OCI-LY7 (cell line): ENCODE measurements at regions not wholly inside any gene's neighbourhood (a gene's known extent, or its start where the extent isn't known, plus 50 kb on each side); places are given as distances from the start of the nearest gene placed in this dataset.

Experiments used
- BruUV-seq: library from RNA; stranded (reverse); fragments of 400-500 nt; replicated peaks from 2 replicates; lab custom pipeline; 2021; lab: Mats Ljungman, UMichigan
- CTCF ChIA-PET: fragments of 300-600 bp; sonication (Branson Sonifier 250); formaldehyde crosslinking; loops from one replicate; lab custom pipeline; 2022; ENCODE audit warnings: antibody characterized with exemption; ENCODE audit not compliant: unreplicated experiment; lab: Charles Lee
- POLR2A ChIA-PET: fragments of 300-600 bp; sonication (Branson Sonifier 250); formaldehyde crosslinking; loops from one replicate; lab custom pipeline; 2022; ENCODE audit warnings: antibody characterized with exemption; lab: Charles Lee
- DNase-seq: peaks from one replicate; pipeline ENCODE4 v3.0.0-alpha.2; 2015; ENCODE audit warnings: low spot score
- H2AFZ ChIP-seq: fragments of 200-600 bp; sonication (generic), shearing (Covaris generic); 2 replicates; pipeline ENCODE4 v1.6.1; 2014; ENCODE audit warnings: mild to moderate bottlenecking, antibody characterized with exemption, low read length, moderate library complexity
- H3K27ac ChIP-seq: fragments of 200-600 bp; sonication (generic); 2 replicates; pipeline ENCODE4 v1.5.1; 2014; ENCODE audit warnings: mixed run types, low read depth, mild to moderate bottlenecking, moderate library complexity, low read length, inconsistent platforms; ENCODE audit not compliant: poor library complexity, severe bottlenecking
- H3K36me3 ChIP-seq: fragments of 200-600 bp; sonication (generic); 2 replicates; pipeline ENCODE4 v1.6.1; 2014; ENCODE audit warnings: mild to moderate bottlenecking, antibody characterized with exemption, low read length, moderate library complexity, mixed read lengths; ENCODE audit not compliant: insufficient read depth
- H3K4me1 ChIP-seq: fragments of 200-600 bp; sonication (generic); 2 replicates; pipeline ENCODE4 v1.5.1; 2014; ENCODE audit warnings: mild to moderate bottlenecking, low read length; ENCODE audit not compliant: insufficient read depth, poor library complexity, severe bottlenecking
- H3K4me2 ChIP-seq: fragments of 200-600 bp; sonication (generic); 2 replicates; pipeline ENCODE4 v1.6.1; 2014; ENCODE audit warnings: mild to moderate bottlenecking, low read length
- H3K4me3 ChIP-seq: fragments of 200-600 bp; sonication (generic); 2 replicates; pipeline ENCODE4 v1.5.1; 2014; ENCODE audit warnings: mild to moderate bottlenecking, low read depth, low read length; ENCODE audit not compliant: poor library complexity, severe bottlenecking
- H3K79me2 ChIP-seq: fragments of 200-600 bp; sonication (generic); 2 replicates; pipeline ENCODE4 v1.6.1; 2016; ENCODE audit warnings: low read depth, mild to moderate bottlenecking, low read length, moderate library complexity, mixed read lengths; ENCODE audit not compliant: insufficient read depth
- H3K9me2 ChIP-seq: fragments of 200-600 bp; sonication (generic); 2 replicates; pipeline ENCODE4 v1.6.1; 2016; ENCODE audit warnings: mild to moderate bottlenecking, low read length, mixed read lengths; ENCODE audit not compliant: insufficient read depth
- H3K9me3 ChIP-seq: fragments of 200-600 bp; sonication (generic); 2 replicates; pipeline ENCODE4 v1.6.1; 2014; ENCODE audit warnings: mild to moderate bottlenecking, mixed run types, low read length, mixed read lengths
- H4K20me1 ChIP-seq: fragments of 200-600 bp; sonication (generic); 2 replicates; pipeline ENCODE4 v1.6.1; 2014; ENCODE audit warnings: mild to moderate bottlenecking, antibody characterized with exemption, low read length, moderate library complexity, mixed read lengths; ENCODE audit not compliant: insufficient read depth
- CTCF ChIP-seq: fragments of 200-600 bp; sonication (generic); conservative IDR thresholded peaks from 2 replicates; pipeline ENCODE4 v1.5.1; 2014; ENCODE audit warnings: mild to moderate bottlenecking, antibody characterized with exemption, low read length, moderate library complexity, mixed read lengths
- EZH2phosphoT487 ChIP-seq: fragments of 200-600 bp; sonication (generic); IDR thresholded peaks from 2 replicates; pipeline ENCODE4 v1.6.1; 2018; ENCODE audit warnings: low read depth, borderline replicate concordance, mild to moderate bottlenecking, mixed run types, antibody characterized with exemption, low read length, moderate library complexity, mixed read lengths
- intact Hi-C: fragments of 100-400 bp; cut with micrococcal nuclease; formaldehyde crosslinking; loops from one replicate; pipeline ENCODE4 v1.10.0; 2022; ENCODE audit not compliant: unreplicated experiment

GRCh38 chr3:31476209-31476608 is 56.5 kb upstream of the STT3B start:
- no TSS peak for BruUV-seq
- intact Hi-C loops: no loop called here

GRCh38 chr3:31479431-31479830 is 53.3 kb upstream of the STT3B start:
- Histone ChIP-seq H3K27ac (no peak overlapping the region), H2AFZ (no peak overlapping the region), H3K79me2 (no peaks in the 10 kb centered on the region), H4K20me1 (no peaks in the 10 kb centered on the region), H3K9me3 (no peaks in the 10 kb centered on the region), H3K9me2 (no peaks in the 10 kb centered on the region), H3K36me3 (no peaks in the 10 kb centered on the region), H3K4me3 (no peak overlapping the region), H3K4me1 (peaks cover 12% of the 10 kb centered on the region), H3K4me2 (no peak overlapping the region)
- POLR2A ChIA-PET: interaction anchor here (1.2 to 1.6 kb wide), 2 partner anchors 11 to 16 kb away, joined by 4 to 5 read pairs; no protein-coding TSS in a partner anchor
- intact Hi-C loops: no loop called here
- no peak for TF ChIP-seq CTCF
- no peak for TF ChIP-seq EZH2phosphoT487
- no TSS peak for BruUV-seq
- CTCF ChIA-PET: no interaction called here
- no peak for DNase-seq

More at GRCh38 chr3:31476209-31476608, 56.5 kb upstream of the STT3B start:
- no peak overlapping the region for H3K4me2 ChIP-seq
- TF ChIP-seq CTCF (no peak), EZH2phosphoT487 (no peak)
- no peaks in the 10 kb centered on the region for H3K9me2 ChIP-seq
- H3K4me3 ChIP-seq: no peak overlapping the region
- H4K20me1 ChIP-seq: no peaks in the 10 kb centered on the region
- no peak overlapping the region for H2AFZ ChIP-seq
- H3K4me1 ChIP-seq: peaks cover 12% of the 10 kb centered on the region
- no peaks in the 10 kb centered on the region for H3K79me2 ChIP-seq
- no peaks in the 10 kb centered on the region for H3K9me3 ChIP-seq
- no peak overlapping the region for H3K27ac ChIP-seq
- CTCF ChIA-PET: no interaction called here
- no peak for DNase-seq
- H3K36me3 ChIP-seq: no peaks in the 10 kb centered on the region
- POLR2A ChIA-PET: no interaction called here

- no peaks in the 10 kb centered on the region for H3K9me3 ChIP-seq
- no peaks in the 10 kb centered on the region for H3K9me2 ChIP-seq
- no peak overlapping the region for H3K4me3 ChIP-seq
- BruUV-seq: no TSS peak
- H3K36me3 ChIP-seq: no peaks in the 10 kb centered on the region
- no peaks in the 10 kb centered on the region for H3K79me2 ChIP-seq
- no peak overlapping the region for H3K4me2 ChIP-seq
- intact Hi-C loops: no loop called here
- peaks cover 12% of the 10 kb centered on the region for H3K4me1 ChIP-seq
- POLR2A ChIA-PET: interaction anchor here (0.6 to 1.1 kb wide), 2 partner anchors 18 to 711 kb away, joined by 3 to 4 read pairs; no protein-coding TSS in a partner anchor
- H2AFZ ChIP-seq: no peak overlapping the region
- no peaks in the 10 kb centered on the region for H4K20me1 ChIP-seq
- H3K27ac ChIP-seq: no peak overlapping the region
- TF ChIP-seq CTCF (no peak), EZH2phosphoT487 (no peak)
- DNase-seq: no peak
- CTCF ChIA-PET: no interaction called here
These were observed 51.0 kb upstream of the STT3B start for GRCh38 chr3:31481697-31482096.
